ENCODE measurements at regions not wholly inside any gene's neighbourhood (a gene's known extent, or its start where the extent isn't known, plus 50 kb on each side); places are given as distances from the start of the nearest gene placed in this dataset.

- no peak for TF ChIP-seq CTCF (IDR thresholded peaks at IDR 0.05)
- TF ChIP-seq POLR2A (IDR thresholded peaks at IDR 0.05): no peak
Observed at GRCh38 chr1:72482736-72483413, 200.5 kb upstream of the NEGR1 start.

All from testis (tissue), 2 donors.